Mammary epithelial cell (primary cell): ENCODE measurements at regions not wholly inside any gene's neighbourhood (a gene's known extent, or its start where the extent isn't known, plus 50 kb on each side); places are given as distances from the start of the nearest gene placed in this dataset.

ENCODE experiments used
- CTCF ChIP-seq, 2 donors: IDR thresholded peaks in 1 of 2; conservative IDR thresholded peaks in 1 of 2; 2 replicates each; pipeline ENCODE4 v1.5.1; 2011 to 2012; ENCODE audit warnings: inconsistent platforms in 2 of 2, low read length in 2 of 2, mild to moderate bottlenecking in 2 of 2, control low read depth in 1 of 2, low read depth in 1 of 2; ENCODE audit not compliant: insufficient read depth in 1 of 2; ENCODE audit errors: extremely low read depth in 1 of 2
- EZH2 ChIP-seq: IDR thresholded peaks from 2 replicates; pipeline ENCODE4 v1.6.1; 2012; ENCODE audit warnings: low read length, inconsistent platforms, borderline replicate concordance

- TF ChIP-seq EZH2 (no peak), CTCF (conservative IDR thresholded peaks at IDR 0.05 in 1 of 2, IDR thresholded peaks at IDR 0.05 in 1 of 2; ENCODE audit: extremely low read depth in 1 of 2, insufficient read depth in 1 of 2, low read depth in 1 of 2, low read length in 2 of 2) (no peak)
These were observed 143.3 kb upstream of the MYO16 start for GRCh38 chr13:108486096-108486495.
